ENCODE measurements at regions not wholly inside any gene's neighbourhood (a gene's known extent, or its start where the extent isn't known, plus 50 kb on each side); places are given as distances from the start of the nearest gene placed in this dataset.
A peak's percentile ranks its signal among the peaks of the same experiment; 100 is the strongest.

GRCh38 chrX:42414057-42414456, 363.9 kb downstream of the PPP1R2C start:
- Histone ChIP-seq H2AFZ (ENCODE audit: low read length) (no peak overlapping the region), H3K9me3 (ENCODE audit: insufficient read depth, low read depth, low read length) (no peaks in the 10 kb centered on the region), H3K79me2 (ENCODE audit: insufficient read depth, low read length) (no peaks in the 10 kb centered on the region), H4K20me1 (ENCODE audit: insufficient read depth, low read length, poor library complexity, severe bottlenecking) (no peaks in the 10 kb centered on the region), H3F3A (ENCODE audit: low read depth) (no peaks in the 10 kb centered on the region), H3K4me2 (ENCODE audit: low read depth, low read length, poor library complexity, severe bottlenecking) (no peak overlapping the region), H3K4me1 (ENCODE audit: insufficient read depth, low read length, poor library complexity, severe bottlenecking) (no peaks in the 10 kb centered on the region), H3K9me2 (replicated peaks; ENCODE audit: low read depth, low read length) (no peaks in the 10 kb centered on the region), H3K27me3 (ENCODE audit: insufficient read depth, low read length, poor library complexity, severe bottlenecking) (no peaks in the 10 kb centered on the region), H3K4me3 (ENCODE audit: low read length, poor library complexity, severe bottlenecking) (no peak overlapping the region), H3K9ac (ENCODE audit: low read depth, low read length, poor library complexity, severe bottlenecking) (no peak overlapping the region), H3K36me3 (ENCODE audit: insufficient read depth, low read length) (no peaks in the 10 kb centered on the region)
- TF ChIP-seq CTCF (conservative IDR thresholded peaks at IDR 0.05; ENCODE audit: low read length): no peak
- TF ChIP-seq EZH2phosphoT487 (IDR thresholded peaks at IDR 0.05; ENCODE audit: borderline replicate concordance): no peak

GRCh38 chrX:42399632-42400024, 378.3 kb downstream of the PPP1R2C start:
- TF ChIP-seq EZH2phosphoT487 (IDR thresholded peaks at IDR 0.05; ENCODE audit: borderline replicate concordance) (0 out of 2 replicates have a peak, but pooled peaks have one; percentile 19), CTCF (conservative IDR thresholded peaks at IDR 0.05; ENCODE audit: low read length) (no peak)

GRCh38 chrX:42398967-42399631, 378.9 kb downstream of the PPP1R2C start:
- peaks cover 6% of the 10 kb centered on the region for H3K4me1 ChIP-seq (ENCODE audit: insufficient read depth, low read length, poor library complexity, severe bottlenecking)
- no peak overlapping the region for H2AFZ ChIP-seq (ENCODE audit: low read length)
- no peaks in the 10 kb centered on the region for H3K9me3 ChIP-seq (ENCODE audit: insufficient read depth, low read depth, low read length)
- H4K20me1 ChIP-seq (ENCODE audit: insufficient read depth, low read length, poor library complexity, severe bottlenecking): no peaks in the 10 kb centered on the region
- no peaks in the 10 kb centered on the region for H3K36me3 ChIP-seq (ENCODE audit: insufficient read depth, low read length)
- H3K9ac ChIP-seq (ENCODE audit: low read depth, low read length, poor library complexity, severe bottlenecking): peak overlapping the region; percentile 47
- H3K9me2 ChIP-seq (replicated peaks; ENCODE audit: low read depth, low read length): no peaks in the 10 kb centered on the region
- H3K27me3 ChIP-seq (ENCODE audit: insufficient read depth, low read length, poor library complexity, severe bottlenecking): no peaks in the 10 kb centered on the region
- H3K4me2 ChIP-seq (ENCODE audit: low read depth, low read length, poor library complexity, severe bottlenecking): peak overlapping the region; percentile 78
- H3K79me2 ChIP-seq (ENCODE audit: insufficient read depth, low read length): no peaks in the 10 kb centered on the region
- TF ChIP-seq EZH2phosphoT487 (IDR thresholded peaks at IDR 0.05; ENCODE audit: borderline replicate concordance): no peak
- TF ChIP-seq CTCF (conservative IDR thresholded peaks at IDR 0.05; ENCODE audit: low read length): no peak
- peaks cover 2% of the 10 kb centered on the region; the same call in 1 of the 2 replicates for H3F3A ChIP-seq (ENCODE audit: low read depth)
- H3K4me3 ChIP-seq (ENCODE audit: low read length, poor library complexity, severe bottlenecking): peak overlapping the region; percentile 65

More at GRCh38 chrX:42399632-42400024, 378.3 kb downstream of the PPP1R2C start:
- H3K9ac ChIP-seq (ENCODE audit: low read depth, low read length, poor library complexity, severe bottlenecking): peak overlapping the region; percentile 47
- peaks cover 2% of the 10 kb centered on the region; the same call in 1 of the 2 replicates for H3F3A ChIP-seq (ENCODE audit: low read depth)
- H3K4me1 ChIP-seq (ENCODE audit: insufficient read depth, low read length, poor library complexity, severe bottlenecking): peaks cover 6% of the 10 kb centered on the region
- peak overlapping the region; percentile 78 for H3K4me2 ChIP-seq (ENCODE audit: low read depth, low read length, poor library complexity, severe bottlenecking)
- no peaks in the 10 kb centered on the region for H3K79me2 ChIP-seq (ENCODE audit: insufficient read depth, low read length)
- H3K27me3 ChIP-seq (ENCODE audit: insufficient read depth, low read length, poor library complexity, severe bottlenecking): no peaks in the 10 kb centered on the region
- no peaks in the 10 kb centered on the region for H3K36me3 ChIP-seq (ENCODE audit: insufficient read depth, low read length)
- H3K9me3 ChIP-seq (ENCODE audit: insufficient read depth, low read depth, low read length): no peaks in the 10 kb centered on the region
- peak overlapping the region; percentile 65 for H3K4me3 ChIP-seq (ENCODE audit: low read length, poor library complexity, severe bottlenecking)
- H3K9me2 ChIP-seq (replicated peaks; ENCODE audit: low read depth, low read length): no peaks in the 10 kb centered on the region
- no peaks in the 10 kb centered on the region for H4K20me1 ChIP-seq (ENCODE audit: insufficient read depth, low read length, poor library complexity, severe bottlenecking)
- no peak overlapping the region for H2AFZ ChIP-seq (ENCODE audit: low read length)

Data from Loucy (cell line).